ENCODE measurements at regions not wholly inside any gene's neighbourhood (a gene's known extent, or its start where the extent isn't known, plus 50 kb on each side); places are given as distances from the start of the nearest gene placed in this dataset.

- no peak for TF ChIP-seq CTCF (optimal IDR thresholded peaks at IDR 0.05 in 1 of 3, IDR thresholded peaks at IDR 0.05 in 1 of 3, conservative IDR thresholded peaks at IDR 0.05 in 1 of 3; ENCODE audit: extremely low read depth in 1 of 3, insufficient read depth in 2 of 3, low read length in 3 of 3)
- no peak for TF ChIP-seq EZH2 (IDR thresholded peaks at IDR 0.05; ENCODE audit: low read length)
These were observed 77.3 kb upstream of the AKR1E2 start for GRCh38 chr10:4748491-4749270.

Data from keratinocyte (primary cell).